Caco-2 (cell line): ENCODE measurements at regions not wholly inside any gene's neighbourhood (a gene's known extent, or its start where the extent isn't known, plus 50 kb on each side); places are given as distances from the start of the nearest gene placed in this dataset.

ENCODE experiments used
- BruUV-seq: library from RNA; stranded (reverse); fragments of 400-500 nt; replicated peaks from 2 replicates; lab custom pipeline; 2021; lab: Mats Ljungman, UMichigan
- CTCF ChIA-PET: fragments of 300-600 bp; sonication (Branson Sonifier 250); formaldehyde crosslinking; loops from one replicate; lab custom pipeline; 2022; ENCODE audit warnings: antibody characterized with exemption; lab: Charles Lee
- POLR2A ChIA-PET: fragments of 300-600 bp; sonication (Branson Sonifier 250); formaldehyde crosslinking; loops from one replicate; lab custom pipeline; 2022; ENCODE audit warnings: antibody characterized with exemption; lab: Charles Lee
- DNase-seq, 2 experiments: peaks; one replicate each; pipeline versions ENCODE4 v3.0.0 to v3.0.0-alpha.2; 2020 to 2022
- H3K27me3 ChIP-seq: replicated peaks from 2 replicates; pipeline ENCODE4 v1.6.0; 2011; ENCODE audit warnings: low read length; ENCODE audit not compliant: control insufficient read depth, insufficient read depth
- H3K36me3 ChIP-seq: 2 replicates; pipeline ENCODE4 v1.5.1; 2011; ENCODE audit warnings: low read length; ENCODE audit not compliant: control insufficient read depth, insufficient read depth
- H3K4me1 ChIP-seq: fragments of 250-450 bp; sonication (Bioruptor Pico); 2 replicates; pipeline ENCODE4 v1.5.1; 2020; ENCODE audit warnings: mild to moderate bottlenecking
- H3K4me3 ChIP-seq: 2 replicates; pipeline ENCODE4 v1.5.1; 2011; ENCODE audit warnings: low read depth, mild to moderate bottlenecking, control low read depth, low read length
- H3K9me3 ChIP-seq: fragments of 250-450 bp; sonication (Bioruptor Pico); 2 replicates; pipeline ENCODE4 v1.5.1; 2020; ENCODE audit warnings: mild to moderate bottlenecking, moderate library complexity
- H3K27ac Mint-ChIP-seq: one replicate; pipeline ENCODE4 v1.8.0; 2022; ENCODE audit warnings: mixed read lengths; ENCODE audit not compliant: unreplicated experiment
- H3K27me3 Mint-ChIP-seq: one replicate; pipeline ENCODE4 v1.8.0; 2022; ENCODE audit warnings: mixed read lengths; ENCODE audit not compliant: insufficient read depth, unreplicated experiment
- H3K36me3 Mint-ChIP-seq: one replicate; pipeline ENCODE4 v1.8.0; 2022; ENCODE audit warnings: mild to moderate bottlenecking, mixed read lengths; ENCODE audit not compliant: insufficient read depth, unreplicated experiment
- H3K4me1 Mint-ChIP-seq: one replicate; pipeline ENCODE4 v1.8.0; 2022; ENCODE audit warnings: low read depth, mixed read lengths; ENCODE audit not compliant: unreplicated experiment
- H3K4me3 Mint-ChIP-seq: one replicate; pipeline ENCODE4 v1.8.0; 2022; ENCODE audit warnings: mild to moderate bottlenecking, moderate library complexity, mixed read lengths; ENCODE audit not compliant: unreplicated experiment
- H3K9me3 Mint-ChIP-seq: one replicate; pipeline ENCODE4 v1.8.0; 2022; ENCODE audit warnings: mixed read lengths; ENCODE audit not compliant: unreplicated experiment
- intact Hi-C: fragments of 100-400 bp; cut with micrococcal nuclease; formaldehyde crosslinking; loops from one replicate; pipeline ENCODE4 v1.10.0; 2022; ENCODE audit not compliant: unreplicated experiment
- TF ChIP-seq, protein P1 (sequence below), 2 experiments: fragments of 200-600 bp in 1 of 2; IDR thresholded peaks; 1 replicate in 1 of 2; 2 replicates in 1 of 2; pipeline versions ENCODE4 v1.5.1 to v1.8.0; 2011 to 2022; ENCODE audit warnings: antibody characterized with exemption in 1 of 2, control low read depth in 1 of 2, inconsistent platforms in 1 of 2, low read depth in 1 of 2, low read length in 1 of 2, mild to moderate bottlenecking in 1 of 2, moderate library complexity in 1 of 2; ENCODE audit not compliant: insufficient read depth in 1 of 2, severe bottlenecking in 1 of 2, unreplicated experiment in 1 of 2

DNA sequence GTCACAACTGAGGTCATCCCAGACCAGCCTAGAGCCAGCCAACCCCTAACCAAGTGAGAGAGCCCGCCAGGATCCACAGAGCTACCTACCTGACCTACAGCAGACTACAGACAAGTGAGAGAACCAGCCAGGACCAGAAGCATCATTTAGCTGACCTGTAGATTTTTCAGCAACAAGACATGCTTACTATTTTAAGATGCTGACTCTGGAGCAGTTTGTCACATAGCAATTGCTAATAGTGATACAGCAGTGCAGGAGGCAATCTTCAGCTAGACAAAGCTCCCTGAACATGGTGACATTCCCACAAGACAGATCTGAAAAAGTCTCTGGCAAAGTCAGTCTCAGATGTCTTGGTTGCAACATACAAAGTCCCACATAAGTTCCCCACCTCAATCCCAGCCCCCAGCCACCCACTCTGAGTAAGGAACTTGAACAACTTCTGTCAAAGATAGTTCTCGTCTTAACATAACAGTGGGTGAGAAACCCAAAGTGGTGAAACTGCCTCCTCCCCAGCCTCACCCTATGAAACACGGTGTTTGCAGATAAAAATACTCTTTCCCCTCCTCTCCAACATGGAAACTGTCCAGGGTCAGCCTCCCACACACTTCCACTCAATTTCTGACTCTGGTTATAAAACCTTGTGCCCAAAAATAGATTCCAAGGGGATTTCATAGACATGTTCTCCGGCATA is 120.3 kb upstream of the SLC6A11 start:
- Mint-ChIP-seq H3K4me3 (no peak overlapping the region), H3K9me3 (no peaks in the 10 kb centered on the region), H3K27ac (no peak overlapping the region), H3K36me3 (no peaks in the 10 kb centered on the region), H3K4me1 (no peaks in the 10 kb centered on the region), H3K27me3 (peaks cover 14% of the 10 kb centered on the region)
- no TSS peak for BruUV-seq
- TF ChIP-seq, protein P1, sequence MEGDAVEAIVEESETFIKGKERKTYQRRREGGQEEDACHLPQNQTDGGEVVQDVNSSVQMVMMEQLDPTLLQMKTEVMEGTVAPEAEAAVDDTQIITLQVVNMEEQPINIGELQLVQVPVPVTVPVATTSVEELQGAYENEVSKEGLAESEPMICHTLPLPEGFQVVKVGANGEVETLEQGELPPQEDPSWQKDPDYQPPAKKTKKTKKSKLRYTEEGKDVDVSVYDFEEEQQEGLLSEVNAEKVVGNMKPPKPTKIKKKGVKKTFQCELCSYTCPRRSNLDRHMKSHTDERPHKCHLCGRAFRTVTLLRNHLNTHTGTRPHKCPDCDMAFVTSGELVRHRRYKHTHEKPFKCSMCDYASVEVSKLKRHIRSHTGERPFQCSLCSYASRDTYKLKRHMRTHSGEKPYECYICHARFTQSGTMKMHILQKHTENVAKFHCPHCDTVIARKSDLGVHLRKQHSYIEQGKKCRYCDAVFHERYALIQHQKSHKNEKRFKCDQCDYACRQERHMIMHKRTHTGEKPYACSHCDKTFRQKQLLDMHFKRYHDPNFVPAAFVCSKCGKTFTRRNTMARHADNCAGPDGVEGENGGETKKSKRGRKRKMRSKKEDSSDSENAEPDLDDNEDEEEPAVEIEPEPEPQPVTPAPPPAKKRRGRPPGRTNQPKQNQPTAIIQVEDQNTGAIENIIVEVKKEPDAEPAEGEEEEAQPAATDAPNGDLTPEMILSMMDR (IDR thresholded peaks at IDR 0.05; ENCODE audit: insufficient read depth in 1 of 2, low read depth in 1 of 2, low read length in 1 of 2, severe bottlenecking in 1 of 2, unreplicated experiment in 1 of 2) = no peak
- no peak for DNase-seq
- intact Hi-C loops = no loop called here
- Histone ChIP-seq H3K4me3 (no peak overlapping the region), H3K27me3 (no peaks in the 10 kb centered on the region), H3K4me1 (no peaks in the 10 kb centered on the region), H3K36me3 (no peaks in the 10 kb centered on the region), H3K9me3 (no peaks in the 10 kb centered on the region)
- ChIA-PET POLR2A (no interaction called here), CTCF (no interaction called here)

DNA sequence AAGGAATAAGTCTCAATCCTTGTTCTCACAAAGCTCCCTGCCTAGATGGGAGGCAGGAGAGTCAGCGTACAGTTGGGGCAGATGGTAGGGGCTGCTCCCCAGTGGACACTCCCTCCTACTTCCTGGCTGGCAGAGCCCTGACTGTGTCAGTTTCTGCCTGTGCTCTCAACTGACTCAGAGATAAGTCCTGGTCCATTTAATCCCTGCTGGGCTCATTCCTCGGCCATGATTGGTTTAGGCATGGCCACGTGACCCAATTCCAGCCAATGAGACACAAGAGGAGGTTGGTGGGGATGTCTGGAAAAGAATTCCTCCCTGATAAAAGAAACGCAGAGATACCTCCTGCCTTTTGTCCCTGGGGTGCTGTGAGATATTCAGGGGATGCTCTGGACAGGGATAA is 118.1 kb upstream of the SLC6A11 start:
- Histone ChIP-seq H3K4me3 (no peak overlapping the region), H3K27me3 (no peaks in the 10 kb centered on the region), H3K9me3 (no peaks in the 10 kb centered on the region), H3K4me1 (no peaks in the 10 kb centered on the region), H3K36me3 (no peaks in the 10 kb centered on the region)
- no peaks in the 10 kb centered on the region for H3K36me3 Mint-ChIP-seq
- H3K9me3 Mint-ChIP-seq = no peaks in the 10 kb centered on the region
- TF ChIP-seq, protein P1 (IDR thresholded peaks at IDR 0.05; ENCODE audit: insufficient read depth in 1 of 2, low read depth in 1 of 2, low read length in 1 of 2, severe bottlenecking in 1 of 2, unreplicated experiment in 1 of 2) = no peak
- H3K27ac Mint-ChIP-seq = no peak overlapping the region
- no TSS peak for BruUV-seq
- intact Hi-C loops = no loop called here
- DNase-seq = no peak
- CTCF ChIA-PET = no interaction called here
- H3K27me3 Mint-ChIP-seq = peaks cover 14% of the 10 kb centered on the region
- H3K4me3 Mint-ChIP-seq = no peak overlapping the region
- H3K4me1 Mint-ChIP-seq = no peaks in the 10 kb centered on the region
- POLR2A ChIA-PET = no interaction called here

GRCh38 chr3:10700821-10701220 is 115.2 kb upstream of the SLC6A11 start:
- Histone ChIP-seq H3K27me3 (no peaks in the 10 kb centered on the region), H3K36me3 (no peaks in the 10 kb centered on the region), H3K9me3 (no peaks in the 10 kb centered on the region), H3K4me1 (no peaks in the 10 kb centered on the region), H3K4me3 (no peak overlapping the region)
- no peak for DNase-seq
- POLR2A ChIA-PET = no interaction called here
- Mint-ChIP-seq H3K4me3 (no peak overlapping the region), H3K4me1 (no peaks in the 10 kb centered on the region), H3K27ac (no peak overlapping the region), H3K9me3 (no peaks in the 10 kb centered on the region), H3K36me3 (no peaks in the 10 kb centered on the region), H3K27me3 (peaks cover 11% of the 10 kb centered on the region)
- intact Hi-C loops = no loop called here
- CTCF ChIA-PET = no interaction called here
- TF ChIP-seq, protein P1 (IDR thresholded peaks at IDR 0.05; ENCODE audit: insufficient read depth in 1 of 2, low read depth in 1 of 2, low read length in 1 of 2, severe bottlenecking in 1 of 2, unreplicated experiment in 1 of 2) = no peak
- BruUV-seq = no TSS peak
